ENCODE measurements at regions not wholly inside any gene's neighbourhood (a gene's known extent, or its start where the extent isn't known, plus 50 kb on each side); places are given as distances from the start of the nearest gene placed in this dataset.

GRCh38 chr5:68431186-68431585, 215.6 kb downstream of the PIK3R1 start:
- Mint-ChIP-seq H3K4me3 (no peak overlapping the region), H3K36me3 (ENCODE audit: low read depth) (no peaks in the 10 kb centered on the region)
- no peak for TF ChIP-seq CTCF (conservative IDR thresholded peaks at IDR 0.05)

GRCh38 chr5:68431601-68432337, 216.2 kb downstream of the PIK3R1 start:
- DNase-seq, result no peak
- no peak overlapping the region for H3K27ac ChIP-seq (ENCODE audit: low read depth, low read length)
- H3K4me3 ChIP-seq (ENCODE audit: low read length), result no peak overlapping the region
- no peaks in the 10 kb centered on the region for H3K9me3 ChIP-seq (ENCODE audit: control insufficient read depth, low read length)
- peaks cover 7% of the 10 kb centered on the region for H3K4me1 ChIP-seq (ENCODE audit: control insufficient read depth, insufficient read depth, low read length)
- peaks cover 12% of the 10 kb centered on the region for H3K27me3 ChIP-seq (ENCODE audit: control insufficient read depth, insufficient read depth, low read length, poor library complexity, severe bottlenecking)
- no peak for TF ChIP-seq CTCF (conservative IDR thresholded peaks at IDR 0.05)
- WGBS, 2 experiments (ENCODE audit: insufficient coverage in 1 of 2, insufficient read length in 1 of 2), result 88 to 89% methylated on average over 4 to 6 of the region's 6 CpGs
- H3K36me3 ChIP-seq (ENCODE audit: control insufficient read depth, insufficient read depth, low read length), result no peaks in the 10 kb centered on the region
- no peak overlapping the region for H3K9ac ChIP-seq (ENCODE audit: extremely low read depth, low read length, poor library complexity, severe bottlenecking)
- peaks cover 20% of the 10 kb centered on the region for H3K4me1 Mint-ChIP-seq
- H3K27me3 Mint-ChIP-seq (ENCODE audit: insufficient read depth), result peaks cover 6% of the 10 kb centered on the region
- no peaks in the 10 kb centered on the region for H3K9me3 Mint-ChIP-seq
- no peak overlapping the region for H3K4me3 Mint-ChIP-seq
- H3K36me3 Mint-ChIP-seq (ENCODE audit: low read depth), result no peaks in the 10 kb centered on the region
- no peak overlapping the region for H3K27ac Mint-ChIP-seq

More at GRCh38 chr5:68431186-68431585, 215.6 kb downstream of the PIK3R1 start:
- WGBS, 2 experiments (ENCODE audit: insufficient coverage in 1 of 2, insufficient read length in 1 of 2), result 80 to 95% methylated on average over 1 of the region's 1 CpG
- Mint-ChIP-seq H3K4me1 (peaks cover 15% of the 10 kb centered on the region), H3K9me3 (no peaks in the 10 kb centered on the region), H3K27me3 (ENCODE audit: insufficient read depth) (peaks cover 6% of the 10 kb centered on the region), H3K27ac (no peak overlapping the region)
- DNase-seq, result no peak
- Histone ChIP-seq H3K36me3 (ENCODE audit: control insufficient read depth, insufficient read depth, low read length) (no peaks in the 10 kb centered on the region), H3K27me3 (ENCODE audit: control insufficient read depth, insufficient read depth, low read length, poor library complexity, severe bottlenecking) (peaks cover 12% of the 10 kb centered on the region), H3K9me3 (ENCODE audit: control insufficient read depth, low read length) (no peaks in the 10 kb centered on the region), H3K27ac (ENCODE audit: low read depth, low read length) (no peak overlapping the region), H3K4me3 (ENCODE audit: low read length) (no peak overlapping the region), H3K4me1 (ENCODE audit: control insufficient read depth, insufficient read depth, low read length) (peaks cover 3% of the 10 kb centered on the region), H3K9ac (ENCODE audit: extremely low read depth, low read length, poor library complexity, severe bottlenecking) (no peak overlapping the region)

- Mint-ChIP-seq H3K36me3 (ENCODE audit: low read depth) (no peaks in the 10 kb centered on the region), H3K9me3 (no peaks in the 10 kb centered on the region), H3K27me3 (ENCODE audit: insufficient read depth) (peaks cover 6% of the 10 kb centered on the region), H3K4me1 (peaks cover 20% of the 10 kb centered on the region), H3K27ac (no peak overlapping the region), H3K4me3 (no peak overlapping the region)
- no peaks in the 10 kb centered on the region for H3K36me3 ChIP-seq (ENCODE audit: control insufficient read depth, insufficient read depth, low read length)
- H3K27ac ChIP-seq (ENCODE audit: low read depth, low read length), result no peak overlapping the region
- H3K4me1 ChIP-seq (ENCODE audit: control insufficient read depth, insufficient read depth, low read length), result peaks cover 14% of the 10 kb centered on the region
- H3K9me3 ChIP-seq (ENCODE audit: control insufficient read depth, low read length), result no peaks in the 10 kb centered on the region
- 89 to 95% methylated on average over 7 of the region's 7 CpGs for WGBS, 2 experiments (ENCODE audit: insufficient coverage in 1 of 2, insufficient read length in 1 of 2)
- peaks cover 12% of the 10 kb centered on the region for H3K27me3 ChIP-seq (ENCODE audit: control insufficient read depth, insufficient read depth, low read length, poor library complexity, severe bottlenecking)
- no peak for DNase-seq
- TF ChIP-seq CTCF (conservative IDR thresholded peaks at IDR 0.05), result no peak
- H3K9ac ChIP-seq (ENCODE audit: extremely low read depth, low read length, poor library complexity, severe bottlenecking), result no peak overlapping the region
- H3K4me3 ChIP-seq (ENCODE audit: low read length), result no peak overlapping the region
These were observed 217.1 kb downstream of the PIK3R1 start for GRCh38 chr5:68432682-68433081.
